GM19438 (cell line): ENCODE measurements at regions not wholly inside any gene's neighbourhood (a gene's known extent, or its start where the extent isn't known, plus 50 kb on each side); places are given as distances from the start of the nearest gene placed in this dataset.
"Not testable (repeated sequence)": the region's sequence is repeated elsewhere in the genome, so short reads cannot be mapped to it uniquely, and the experiment has no call there.

Experiments used
- ATAC-seq: cut with Tn5 transposase; IDR thresholded peaks from one replicate; pipeline ENCODE4 v1.9.1; 2021; ENCODE audit warnings: low read depth; ENCODE audit not compliant: unreplicated experiment

- ATAC-seq: no peak
Measured at GRCh38 chr12:70069221-70070105, 173.8 kb upstream of the CNOT2 start.

DNA sequence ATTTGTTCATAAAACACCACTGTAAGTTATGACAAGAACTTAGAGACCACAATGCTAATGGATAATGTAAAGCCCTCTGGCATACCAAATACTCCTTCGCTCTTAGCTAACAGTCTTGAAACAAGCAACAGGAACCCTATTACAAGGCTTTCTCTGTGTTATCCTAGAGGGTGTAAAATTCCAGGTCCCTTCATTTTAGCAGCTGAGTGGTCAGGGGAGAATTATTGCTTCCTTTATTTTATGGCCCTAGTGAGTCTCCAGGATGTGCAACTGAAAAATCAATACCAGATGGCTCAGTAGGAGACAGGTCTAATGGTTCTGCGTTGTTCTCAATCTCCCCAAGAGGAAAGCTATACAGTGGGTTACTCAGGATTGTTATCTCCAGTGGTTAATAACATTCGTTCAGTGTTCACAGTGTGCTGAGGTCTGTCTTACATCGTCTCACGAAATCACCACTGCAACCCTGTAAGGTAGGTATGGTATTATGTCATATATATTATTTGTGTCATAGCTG is 172.7 kb upstream of the CNOT2 start:
- ATAC-seq: no peak

DNA sequence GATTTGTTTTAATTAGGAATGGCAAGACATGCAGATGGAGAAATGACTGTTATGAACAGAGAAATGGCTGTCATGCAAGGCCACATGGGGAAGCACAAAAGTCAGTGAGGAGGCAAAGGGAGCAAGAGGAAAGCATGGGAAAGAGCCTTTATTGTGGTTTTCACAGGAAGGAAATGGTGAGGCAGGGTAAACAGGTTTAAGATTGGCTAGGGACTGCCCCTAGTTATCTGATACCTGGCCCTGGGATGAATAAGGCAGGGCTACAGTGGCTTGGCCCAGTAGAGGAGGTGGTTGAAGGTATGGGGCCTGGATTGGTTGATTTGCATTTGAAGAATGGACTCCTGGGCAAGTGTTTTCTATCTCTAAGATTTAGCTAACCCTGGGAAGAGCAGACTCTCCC is 168.7 kb upstream of the CNOT2 start:
- no peak for ATAC-seq

DNA sequence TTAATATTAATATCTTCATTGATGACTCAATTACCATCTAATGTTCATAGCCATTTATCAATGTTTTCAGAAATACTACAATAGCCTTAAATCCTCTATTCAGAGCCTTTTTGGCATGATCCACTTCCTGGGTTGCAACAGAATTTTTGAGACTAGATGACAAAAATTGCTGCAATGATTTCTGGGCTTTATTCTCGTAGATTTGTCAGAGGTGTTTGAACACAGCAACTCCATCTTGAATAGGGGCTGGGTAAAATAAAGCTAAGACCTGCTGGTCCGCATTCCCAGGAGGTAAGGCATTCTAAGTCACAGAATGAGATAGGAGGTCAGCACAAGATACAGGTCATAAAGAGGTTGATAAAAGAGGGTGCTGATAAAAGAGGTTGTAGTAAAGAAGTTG is 165.8 kb upstream of the CNOT2 start:
- ATAC-seq: no peak

DNA sequence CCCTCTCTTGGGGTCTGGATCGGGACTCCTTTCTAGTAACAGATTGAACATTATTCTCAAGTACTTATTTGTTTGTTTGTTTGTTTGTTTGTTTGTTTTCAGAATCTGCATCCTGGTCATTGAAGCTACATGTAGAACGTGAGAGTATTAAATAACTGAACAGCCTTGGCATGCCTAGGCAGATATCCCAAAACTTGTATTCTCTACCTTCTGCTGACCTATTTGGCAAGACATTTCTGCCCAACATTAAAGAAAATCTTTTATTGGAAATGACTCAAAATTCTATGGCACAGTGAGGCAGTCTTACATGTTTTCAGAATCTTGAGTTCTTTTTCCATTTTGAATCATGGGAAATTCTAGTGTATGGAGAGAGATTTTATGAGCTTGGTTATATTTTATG is 165.1 kb upstream of the CNOT2 start:
- ATAC-seq: no peak

- ATAC-seq: no peak
Measured at GRCh38 chr12:70080566-70080965, 162.7 kb upstream of the CNOT2 start.

DNA sequence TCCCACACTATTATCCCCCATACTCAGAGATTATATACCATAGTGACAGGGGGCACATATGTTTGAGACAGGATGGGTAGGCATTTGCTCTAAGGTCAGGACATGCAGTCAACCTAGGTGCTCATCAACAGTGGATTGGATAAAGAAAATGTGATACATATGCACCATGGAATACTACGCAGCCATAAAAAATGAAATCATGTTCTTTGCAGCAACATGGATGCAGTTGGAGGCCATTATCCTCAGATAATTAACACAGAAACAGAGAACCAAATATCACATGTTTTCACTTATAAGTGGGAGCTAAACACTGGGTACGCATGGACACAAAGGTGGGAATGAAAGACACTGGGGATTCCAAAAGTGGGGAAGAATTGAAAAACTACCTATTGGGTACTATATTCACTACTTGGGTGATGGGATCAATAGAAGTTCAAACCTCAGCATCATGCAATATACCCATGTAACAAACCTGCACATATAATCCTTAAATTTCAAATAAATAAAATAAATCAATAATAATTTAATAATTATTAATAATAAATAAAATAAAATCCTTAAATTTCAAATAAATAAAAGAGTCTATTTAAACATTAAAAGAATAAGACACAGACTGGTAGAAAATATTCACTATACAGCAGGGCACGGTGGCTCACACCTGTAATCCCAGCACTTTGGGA is 160.1 kb upstream of the CNOT2 start:
- ATAC-seq: no peak

DNA sequence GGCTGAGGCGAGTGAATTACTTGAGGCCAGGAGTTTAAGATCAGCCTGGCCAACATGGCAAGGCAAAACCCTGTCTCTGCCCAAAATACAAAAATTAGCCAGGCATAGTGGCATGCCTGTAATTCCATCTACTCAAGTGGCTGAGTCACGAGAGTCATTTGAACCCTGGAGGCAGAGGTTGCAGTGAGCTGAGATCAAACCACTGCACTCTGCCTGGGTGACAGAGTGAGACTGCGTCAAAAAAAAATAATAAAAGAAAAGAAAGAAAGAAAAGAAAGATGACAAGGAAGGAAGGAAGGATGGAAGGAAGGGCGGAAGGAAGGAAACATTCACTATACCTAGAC is 159.6 kb upstream of the CNOT2 start:
- no peak for ATAC-seq

DNA sequence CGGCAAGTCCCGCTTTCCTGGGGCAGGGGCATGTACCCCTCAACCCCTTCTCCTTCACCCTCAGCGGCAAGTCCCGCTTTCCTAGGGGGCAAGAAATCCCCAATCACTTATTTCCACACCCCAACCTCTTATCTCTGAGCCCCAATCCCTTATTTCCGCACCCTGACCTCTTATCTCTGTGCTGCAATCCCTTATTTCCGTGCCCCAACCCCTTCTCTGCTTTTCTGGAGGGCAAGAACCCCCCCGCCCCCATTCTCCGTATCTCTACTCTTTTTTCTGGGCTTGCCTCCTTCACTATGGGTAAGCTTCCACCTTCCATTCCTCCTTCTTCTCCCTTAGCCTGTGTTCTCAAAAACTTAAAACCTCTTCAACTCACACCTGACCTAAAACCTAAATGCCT is 156.9 kb upstream of the CNOT2 start:
- not testable (repeated sequence) for ATAC-seq

GRCh38 chr12:70091021-70091521 is 152.2 kb upstream of the CNOT2 start:
- ATAC-seq: no peak

GRCh38 chr12:70094467-70094866 is 148.8 kb upstream of the CNOT2 start:
- no peak for ATAC-seq

DNA sequence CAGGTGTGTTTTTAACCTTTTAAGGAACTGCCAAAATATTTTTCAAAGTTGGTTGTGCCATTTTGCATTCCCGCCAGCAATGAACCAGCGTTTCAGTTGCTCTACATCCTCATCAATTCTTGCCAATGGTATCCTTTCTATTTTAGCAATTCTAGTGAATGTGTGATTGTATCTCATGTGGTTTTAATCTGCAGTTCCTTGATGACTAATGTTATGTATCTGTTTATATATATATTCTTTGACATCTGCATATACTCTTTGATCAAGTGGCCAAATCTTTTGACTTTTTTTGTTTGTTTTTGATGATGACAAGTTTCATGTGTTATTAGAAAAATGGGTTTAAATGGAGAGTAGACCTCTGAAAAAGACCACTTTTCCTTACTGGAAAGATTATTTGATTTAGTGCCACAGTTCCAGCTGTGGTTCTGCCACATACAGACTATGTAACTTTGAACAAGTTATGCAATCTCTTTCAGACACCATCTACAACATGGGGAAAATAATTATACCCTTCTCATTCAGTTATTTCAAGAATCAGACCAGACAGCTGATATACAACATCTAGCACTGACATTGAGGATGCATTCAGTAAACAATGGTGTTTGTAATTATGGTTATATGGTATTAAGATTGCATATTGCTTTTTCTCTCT is 146.3 kb upstream of the CNOT2 start:
- ATAC-seq: no peak

- no peak for ATAC-seq
Measured at GRCh38 chr12:70101064-70101463, 142.2 kb upstream of the CNOT2 start.

- no peak for ATAC-seq
Measured at GRCh38 chr12:70106347-70106746, 136.9 kb upstream of the CNOT2 start.

DNA sequence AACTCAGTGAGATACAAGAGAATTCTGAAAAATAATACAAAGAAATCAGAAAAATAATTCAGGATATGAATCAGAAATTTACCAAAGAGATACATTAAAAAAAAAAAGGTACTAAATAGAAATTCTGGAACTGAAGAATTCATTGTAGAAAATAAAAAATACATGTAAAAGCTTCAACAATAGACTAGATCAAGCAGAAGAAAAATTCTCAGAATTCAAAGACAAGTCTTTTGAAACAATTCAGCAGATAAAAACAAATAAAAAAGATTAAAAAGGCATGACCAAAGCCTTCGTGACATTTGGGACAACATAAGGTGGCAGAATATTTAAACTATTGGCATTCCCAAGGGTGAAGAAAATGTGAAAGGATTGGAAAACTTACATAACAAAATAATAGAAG is 133.1 kb upstream of the CNOT2 start:
- ATAC-seq: no peak

DNA sequence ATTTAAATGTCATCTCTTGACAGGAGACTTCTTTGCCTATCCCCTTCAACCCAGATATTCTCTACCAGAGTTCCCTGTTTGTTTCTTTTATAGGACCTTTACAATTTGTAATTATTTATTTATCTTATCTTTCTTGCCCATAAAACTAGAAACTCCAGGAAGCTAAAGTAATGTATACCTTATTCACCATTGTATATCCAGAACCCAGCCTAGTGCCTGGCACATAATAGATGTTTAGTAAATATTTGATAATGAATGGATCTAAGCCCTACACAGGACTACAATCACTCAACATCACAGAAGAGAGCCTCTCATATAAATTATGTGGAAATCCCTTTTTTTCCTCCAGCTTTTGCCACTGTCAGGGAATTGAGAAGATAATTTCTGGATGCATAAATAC is 125.6 kb upstream of the CNOT2 start:
- no peak for ATAC-seq

- ATAC-seq: no peak
Measured at GRCh38 chr12:70120970-70121369, 122.3 kb upstream of the CNOT2 start.

GRCh38 chr12:70121562-70121961 is 121.7 kb upstream of the CNOT2 start:
- ATAC-seq: no peak

- no peak for ATAC-seq
Measured at GRCh38 chr12:70122804-70123203, 120.4 kb upstream of the CNOT2 start.

- no peak for ATAC-seq
Measured at GRCh38 chr12:70149013-70149412, 94.2 kb upstream of the CNOT2 start.

GRCh38 chr12:70149665-70150064 is 93.6 kb upstream of the CNOT2 start:
- ATAC-seq: no peak
